PC-3 (cell line): ENCODE measurements at regions not wholly inside any gene's neighbourhood (a gene's known extent, or its start where the extent isn't known, plus 50 kb on each side); places are given as distances from the start of the nearest gene placed in this dataset.
"Not testable (repeated sequence)": the region's sequence is repeated elsewhere in the genome, so short reads cannot be mapped to it uniquely, and the experiment has no call there.

ENCODE experiments used
- EZH2 ChIP-seq: fragments of 300-600 bp; sonication (generic); IDR thresholded peaks from one replicate; pipeline ENCODE4 v1.6.1; 2017; ENCODE audit warnings: antibody characterized with exemption, mild to moderate bottlenecking, low read length; ENCODE audit not compliant: unreplicated experiment
- TF ChIP-seq, protein P1 (sequence below): fragments of 300-600 bp; sonication (generic); conservative IDR thresholded peaks from 2 replicates; pipeline ENCODE4 v1.5.1; 2017; ENCODE audit warnings: antibody characterized with exemption, low read depth, mild to moderate bottlenecking, low read length

DNA sequence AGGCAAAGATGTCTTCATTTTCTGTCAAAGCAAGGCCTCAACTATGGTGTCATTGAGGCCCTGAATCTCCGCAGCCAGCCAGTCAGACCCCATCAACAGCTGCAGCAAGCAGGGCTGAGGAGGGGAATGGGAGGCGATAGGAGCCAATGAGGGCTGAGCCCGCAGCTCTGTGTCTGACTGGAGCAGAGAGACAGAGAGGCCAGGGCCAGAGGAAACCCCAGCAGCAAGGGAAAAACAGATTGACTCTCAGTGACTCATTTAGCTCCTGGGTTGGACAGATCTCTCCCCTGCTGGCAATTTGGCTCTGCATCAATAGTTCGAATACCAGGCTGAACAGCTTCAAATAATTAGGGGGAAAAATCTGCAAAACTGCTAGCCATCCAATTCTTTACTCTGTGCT lies 67.1 kb upstream of the NBPF11 start:
- not testable (repeated sequence) for TF ChIP-seq EZH2
- TF ChIP-seq, protein P1, sequence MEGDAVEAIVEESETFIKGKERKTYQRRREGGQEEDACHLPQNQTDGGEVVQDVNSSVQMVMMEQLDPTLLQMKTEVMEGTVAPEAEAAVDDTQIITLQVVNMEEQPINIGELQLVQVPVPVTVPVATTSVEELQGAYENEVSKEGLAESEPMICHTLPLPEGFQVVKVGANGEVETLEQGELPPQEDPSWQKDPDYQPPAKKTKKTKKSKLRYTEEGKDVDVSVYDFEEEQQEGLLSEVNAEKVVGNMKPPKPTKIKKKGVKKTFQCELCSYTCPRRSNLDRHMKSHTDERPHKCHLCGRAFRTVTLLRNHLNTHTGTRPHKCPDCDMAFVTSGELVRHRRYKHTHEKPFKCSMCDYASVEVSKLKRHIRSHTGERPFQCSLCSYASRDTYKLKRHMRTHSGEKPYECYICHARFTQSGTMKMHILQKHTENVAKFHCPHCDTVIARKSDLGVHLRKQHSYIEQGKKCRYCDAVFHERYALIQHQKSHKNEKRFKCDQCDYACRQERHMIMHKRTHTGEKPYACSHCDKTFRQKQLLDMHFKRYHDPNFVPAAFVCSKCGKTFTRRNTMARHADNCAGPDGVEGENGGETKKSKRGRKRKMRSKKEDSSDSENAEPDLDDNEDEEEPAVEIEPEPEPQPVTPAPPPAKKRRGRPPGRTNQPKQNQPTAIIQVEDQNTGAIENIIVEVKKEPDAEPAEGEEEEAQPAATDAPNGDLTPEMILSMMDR, result not testable (repeated sequence)
